ENCODE measurements at regions not wholly inside any gene's neighbourhood (a gene's known extent, or its start where the extent isn't known, plus 50 kb on each side); places are given as distances from the start of the nearest gene placed in this dataset.

DNA sequence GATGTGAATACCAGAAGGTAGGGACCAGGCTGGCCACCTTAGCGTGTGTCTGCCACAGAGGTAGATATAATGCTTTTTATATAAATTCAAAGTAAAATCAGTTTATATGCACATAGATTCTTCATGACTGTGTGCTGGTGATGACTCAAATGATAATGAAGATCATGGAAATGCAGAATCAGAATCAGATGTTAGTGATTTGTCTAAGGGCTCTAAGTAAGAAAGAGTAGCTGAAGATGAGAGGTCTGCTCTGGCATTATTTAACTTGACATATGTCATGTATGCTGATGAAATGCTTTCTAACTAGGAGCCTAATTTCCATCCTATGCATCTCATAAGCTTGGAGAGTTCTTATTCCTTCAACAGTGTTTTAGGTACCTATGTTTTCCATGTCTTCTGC, 50.3 kb upstream of the DPH6 start:
- no peak for DNase-seq (ENCODE audit: low spot score)

DNA sequence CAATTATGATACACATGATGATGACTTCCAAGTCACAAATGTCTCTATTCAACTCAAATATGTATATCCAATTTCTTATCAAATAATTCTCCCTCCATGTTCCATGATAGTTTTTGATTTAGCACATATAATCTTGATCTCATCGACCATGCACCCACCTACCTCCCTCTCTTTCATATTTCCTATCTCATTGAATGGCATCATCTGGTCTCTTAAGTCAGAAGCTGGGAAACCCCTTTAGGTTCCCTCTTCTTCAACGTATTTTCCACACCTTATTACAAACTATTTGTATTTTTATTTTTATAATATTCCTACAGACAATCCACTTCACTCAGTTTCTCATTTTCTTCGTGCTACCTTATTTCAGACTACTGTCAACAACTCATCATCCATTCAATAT, 56.9 kb upstream of the DPH6 start:
- DNase-seq (ENCODE audit: low spot score), result no peak

DNA sequence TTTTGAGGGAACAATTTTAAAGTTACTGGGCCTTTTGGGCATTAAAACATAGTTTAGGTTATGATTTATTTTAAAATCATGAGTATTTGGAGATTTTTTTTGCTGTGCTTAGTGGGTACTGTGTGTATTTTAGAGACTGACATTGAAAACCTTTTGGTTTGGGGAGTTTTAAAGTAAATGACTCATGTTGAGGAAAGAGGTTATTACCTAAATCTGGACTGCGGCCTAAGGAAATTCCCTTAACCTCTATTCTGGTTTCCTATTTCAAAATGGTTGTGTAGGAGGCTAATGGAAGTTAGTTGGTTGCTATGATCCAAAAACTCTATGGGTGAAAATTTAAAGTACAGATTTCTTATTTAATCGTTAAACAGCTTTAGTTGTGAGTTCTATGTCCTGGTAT, 57.3 kb upstream of the DPH6 start:
- DNase-seq (ENCODE audit: low spot score), result no peak

DNA sequence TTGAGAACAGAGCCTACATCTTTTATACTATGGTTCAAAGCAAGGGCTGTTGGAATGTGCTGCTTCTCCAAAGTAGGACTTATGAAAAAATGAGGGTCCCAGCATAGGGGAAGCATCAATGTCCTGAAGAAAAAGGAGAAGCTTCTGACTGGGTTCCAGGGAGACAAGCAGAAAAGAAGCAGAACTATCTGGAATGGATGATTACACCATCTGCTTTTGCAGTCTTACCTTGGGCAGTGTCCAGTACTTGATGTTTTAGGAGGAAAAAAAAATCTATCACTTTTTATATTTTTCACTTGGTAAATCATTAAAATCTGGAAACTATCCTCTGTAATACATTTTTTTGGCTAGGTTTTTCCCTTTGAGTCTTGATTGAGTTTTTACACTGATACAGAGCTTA, 57.9 kb upstream of the DPH6 start:
- no peak for DNase-seq (ENCODE audit: low spot score)

DNA sequence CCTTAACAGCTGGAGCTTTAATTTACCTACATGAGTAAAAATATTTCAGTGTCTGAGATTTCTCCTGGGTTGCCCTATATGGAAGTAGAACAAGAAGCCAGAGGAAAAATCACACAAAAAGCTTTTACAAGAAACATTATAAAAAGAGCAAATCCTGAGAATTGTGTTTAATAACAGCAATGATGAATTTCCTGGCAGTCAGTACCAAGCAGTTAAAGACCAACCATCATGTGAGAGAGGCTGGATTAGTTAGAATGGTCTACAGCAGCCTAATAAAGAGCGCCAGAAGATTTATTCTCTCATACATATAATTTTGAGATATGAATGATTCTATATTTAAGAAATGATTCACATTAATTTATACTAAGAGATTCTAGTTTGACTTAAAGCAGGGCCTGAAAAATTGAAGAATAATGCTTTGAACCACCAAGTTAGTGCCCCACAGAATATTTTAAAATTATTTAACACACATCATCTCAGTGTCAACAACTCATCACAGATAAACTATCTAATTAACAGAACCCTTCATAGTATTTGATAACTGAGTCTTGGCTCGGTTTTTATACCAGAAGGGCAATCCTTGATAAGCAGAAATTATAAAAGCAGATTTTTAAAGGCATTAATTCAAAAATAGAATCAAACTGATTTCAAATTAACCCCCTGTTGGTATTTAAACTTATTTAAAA, 59.9 kb upstream of the DPH6 start:
- no peak for DNase-seq (ENCODE audit: low spot score)

DNA sequence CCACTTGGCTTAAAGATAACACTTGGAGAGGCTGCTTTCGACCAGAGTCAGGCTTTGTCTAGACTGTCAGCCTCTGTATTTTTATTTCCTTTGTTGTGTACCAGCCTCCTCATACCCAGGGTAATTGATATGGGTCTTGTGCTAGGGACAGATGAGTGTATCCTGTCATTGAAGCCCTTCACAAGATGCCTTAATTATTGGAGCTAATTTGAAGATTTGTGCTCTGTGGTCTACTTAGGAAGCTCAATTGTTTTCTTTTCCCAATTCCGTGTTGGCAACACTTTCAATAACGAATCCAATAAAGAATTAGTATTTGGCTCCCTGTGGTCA, 60.5 kb upstream of the DPH6 start:
- DNase-seq (ENCODE audit: low spot score), result no peak

DNA sequence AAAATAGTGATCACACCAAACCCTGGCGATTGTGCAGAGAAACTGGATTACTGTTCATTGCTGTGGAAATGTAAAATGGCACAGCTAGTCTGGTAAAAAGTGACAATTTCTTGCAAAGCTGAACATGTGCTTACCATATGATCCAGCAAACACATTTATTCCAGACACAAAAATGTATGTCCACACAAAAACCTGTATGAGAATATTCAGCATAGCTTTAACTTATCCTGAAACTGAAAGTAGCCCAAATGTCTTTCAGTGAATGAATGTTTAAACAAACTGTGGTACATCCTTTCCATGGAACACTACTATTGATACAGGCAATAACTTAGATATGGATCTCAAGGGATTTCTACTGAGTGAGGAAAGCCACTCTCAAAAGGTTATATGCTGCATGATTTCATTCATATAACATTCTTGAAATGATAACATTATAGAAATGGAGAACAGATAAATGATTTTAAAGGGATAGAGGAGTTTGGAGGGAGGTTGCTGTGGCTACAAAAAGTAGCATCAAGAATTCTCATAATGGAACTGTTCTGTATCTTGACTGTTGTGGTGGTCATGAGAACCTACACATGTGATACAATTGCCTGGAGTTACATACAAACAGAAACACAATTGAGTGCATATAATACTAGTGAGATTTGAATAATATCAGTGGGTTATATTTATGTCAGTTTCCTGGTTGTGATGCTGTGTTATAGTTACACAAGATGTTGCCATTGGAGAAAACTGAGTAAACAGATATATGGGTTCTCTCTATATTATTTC, 70.7 kb upstream of the DPH6 start:
- DNase-seq (ENCODE audit: low spot score), result no peak

DNA sequence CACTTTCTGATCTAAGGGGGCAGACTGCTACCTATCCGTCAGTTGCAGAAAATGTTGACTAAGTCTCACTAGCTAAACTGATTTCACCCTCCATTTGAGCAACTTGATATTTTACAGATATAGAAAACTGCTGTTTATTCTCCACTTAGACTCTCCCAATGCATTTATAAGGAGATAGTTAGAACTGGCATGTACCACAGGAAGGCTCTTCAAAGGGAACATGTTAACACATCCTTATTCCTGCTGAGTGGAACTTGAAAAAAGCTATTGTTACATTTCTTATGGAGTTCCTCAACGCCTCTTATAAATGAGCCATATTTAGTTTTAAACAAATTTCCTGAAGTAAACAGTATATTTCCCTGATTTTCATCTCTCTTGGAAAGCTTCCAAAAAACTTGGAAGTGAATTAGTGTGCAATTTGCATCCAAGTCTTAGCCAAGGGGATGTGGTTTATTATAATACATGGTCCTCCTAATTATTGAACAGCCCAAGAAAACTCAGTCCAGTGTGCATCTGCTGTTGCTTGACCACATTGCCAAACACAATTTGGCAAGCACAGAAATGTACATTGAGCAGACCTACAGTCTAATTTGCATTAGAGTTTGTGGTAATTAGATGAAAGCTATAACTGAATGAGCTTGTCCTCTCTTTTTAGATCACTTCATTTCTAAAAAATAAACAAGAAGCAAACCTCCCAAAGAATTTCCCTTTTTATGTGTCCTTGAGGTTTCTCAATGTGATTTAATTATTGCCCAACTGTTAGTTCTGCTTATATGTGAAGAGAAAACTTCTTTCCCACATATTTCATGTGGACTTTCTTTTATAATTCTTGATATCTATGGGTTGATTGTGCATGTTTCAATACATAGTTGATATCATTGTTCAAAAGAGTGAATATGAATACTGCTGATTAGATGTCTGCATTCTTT, 72.6 kb upstream of the DPH6 start:
- no peak for DNase-seq (ENCODE audit: low spot score)

DNA sequence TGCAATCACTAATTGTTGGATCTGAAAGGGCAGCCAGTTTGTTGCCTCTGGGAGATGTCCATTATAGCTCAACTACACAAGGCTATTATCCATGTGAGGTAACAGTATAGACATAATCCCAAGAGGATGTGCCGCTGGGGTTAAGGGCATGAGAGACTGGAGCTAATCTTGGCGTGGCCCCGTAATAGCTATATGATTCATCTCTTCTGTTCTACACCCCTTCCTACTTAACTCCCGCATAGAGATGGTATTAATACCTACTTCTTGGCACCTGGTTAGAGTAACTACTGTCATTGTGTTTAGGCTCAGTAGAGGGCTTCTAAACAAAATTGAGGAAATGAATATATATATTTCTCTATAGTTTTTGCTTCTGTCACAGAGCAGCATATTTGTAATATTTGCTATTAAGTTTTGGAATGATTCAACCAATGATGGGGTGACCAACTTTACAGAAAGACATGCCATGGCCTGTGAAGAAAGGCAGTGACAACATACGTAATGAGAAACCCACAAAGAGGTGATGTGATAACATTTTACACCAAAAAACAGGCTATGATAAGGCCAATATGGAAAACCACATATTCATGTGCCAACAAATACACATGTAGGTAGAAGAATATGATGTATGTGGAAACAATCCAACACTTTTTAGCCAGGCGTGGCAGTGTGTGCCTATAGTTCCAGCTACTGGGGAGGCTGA, 76.8 kb upstream of the DPH6 start:
- no peak for DNase-seq (ENCODE audit: low spot score)

DNA sequence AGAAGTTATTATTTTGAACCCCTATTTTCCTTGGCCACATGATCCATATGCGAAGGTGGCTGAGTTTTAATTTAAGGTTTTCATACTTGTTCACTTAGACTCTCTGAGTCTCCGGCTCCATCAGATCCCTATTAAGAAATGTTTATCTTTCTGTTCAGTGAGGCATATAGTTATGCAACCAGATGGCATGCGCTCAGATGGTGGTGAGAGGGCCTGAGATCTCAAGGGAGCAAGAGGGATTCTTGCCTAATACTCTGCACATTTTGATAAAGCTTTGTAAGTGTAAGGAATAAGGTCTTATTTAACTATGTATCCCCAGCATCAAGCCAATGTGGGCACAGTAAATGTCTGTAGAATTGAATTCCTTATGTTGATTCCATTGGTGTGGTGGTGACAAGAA, 78.9 kb upstream of the DPH6 start:
- no peak for DNase-seq (ENCODE audit: low spot score)

DNA sequence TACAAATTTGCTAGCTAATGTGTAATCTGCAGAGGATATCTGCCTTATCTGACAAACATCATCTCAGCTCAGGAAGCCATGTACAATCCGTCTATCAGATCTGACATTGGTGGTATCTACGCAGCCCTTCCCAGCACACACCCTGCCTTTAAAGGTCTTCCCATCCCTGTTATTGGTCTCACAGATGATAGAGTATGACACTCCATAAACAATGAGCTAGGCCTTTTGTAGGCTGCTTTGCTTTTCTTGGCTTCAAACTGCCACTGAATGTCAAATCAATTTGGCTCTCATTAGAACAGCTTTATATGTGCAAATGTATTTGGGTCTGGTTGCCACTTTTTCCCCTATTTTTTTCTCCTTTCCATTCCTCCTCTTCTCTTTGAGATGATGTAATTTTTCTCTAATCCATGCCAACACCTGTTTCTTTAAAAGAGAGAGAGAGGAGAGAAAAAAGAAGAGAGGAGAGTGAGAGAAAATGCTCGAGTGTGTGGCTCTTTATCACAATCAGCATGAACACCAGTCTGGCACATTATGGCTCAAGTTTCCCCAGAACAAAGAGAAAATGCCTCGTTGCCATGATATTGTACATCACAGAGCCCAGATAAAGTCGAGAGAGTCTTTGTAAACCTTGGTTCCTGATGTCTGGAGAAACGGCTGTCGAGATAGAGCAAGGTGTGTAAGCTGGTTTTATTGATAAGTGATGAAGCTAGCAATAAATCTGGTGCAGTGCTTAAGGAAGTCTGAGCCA, 80.8 kb upstream of the DPH6 start:
- DNase-seq (ENCODE audit: low spot score), result no peak

DNA sequence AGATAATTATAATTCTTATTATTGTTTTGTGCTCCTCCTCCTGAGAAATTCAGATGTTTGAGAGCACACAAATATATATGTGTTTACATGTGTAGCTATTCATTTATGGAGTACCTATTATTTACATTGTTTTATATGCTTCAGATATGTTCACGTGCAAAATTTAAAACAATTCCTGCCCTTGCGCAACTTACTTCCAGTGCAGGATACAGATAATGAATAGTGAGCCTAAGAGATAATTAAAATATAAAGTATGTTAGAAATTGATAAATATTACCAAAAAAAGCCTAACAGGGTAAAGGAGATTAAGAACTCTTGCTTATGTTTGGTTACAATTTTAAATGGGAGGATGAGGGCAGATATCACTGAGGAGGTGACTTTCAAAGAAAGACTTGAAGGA, 81.7 kb upstream of the DPH6 start:
- DNase-seq (ENCODE audit: low spot score), result no peak

DNA sequence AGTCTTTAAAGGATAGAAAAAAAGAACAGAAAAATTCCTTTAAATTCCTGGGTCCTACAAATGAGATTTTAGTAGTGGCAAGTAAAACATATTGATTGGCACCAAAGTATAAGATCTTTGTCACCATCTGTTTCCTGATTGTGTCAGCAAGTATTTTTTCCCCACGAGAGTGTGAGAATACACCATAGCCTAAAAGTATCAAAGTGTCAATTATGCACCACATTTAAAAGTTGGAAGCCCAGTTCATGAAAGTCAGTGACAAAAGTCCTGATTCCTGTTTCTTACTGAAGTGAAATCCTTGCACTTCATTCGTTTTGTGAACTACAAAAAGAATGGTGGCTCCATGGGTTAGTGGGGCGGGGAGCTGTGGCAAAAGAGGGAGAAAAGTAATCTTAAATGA, 83.8 kb upstream of the DPH6 start:
- no peak for DNase-seq (ENCODE audit: low spot score)

DNA sequence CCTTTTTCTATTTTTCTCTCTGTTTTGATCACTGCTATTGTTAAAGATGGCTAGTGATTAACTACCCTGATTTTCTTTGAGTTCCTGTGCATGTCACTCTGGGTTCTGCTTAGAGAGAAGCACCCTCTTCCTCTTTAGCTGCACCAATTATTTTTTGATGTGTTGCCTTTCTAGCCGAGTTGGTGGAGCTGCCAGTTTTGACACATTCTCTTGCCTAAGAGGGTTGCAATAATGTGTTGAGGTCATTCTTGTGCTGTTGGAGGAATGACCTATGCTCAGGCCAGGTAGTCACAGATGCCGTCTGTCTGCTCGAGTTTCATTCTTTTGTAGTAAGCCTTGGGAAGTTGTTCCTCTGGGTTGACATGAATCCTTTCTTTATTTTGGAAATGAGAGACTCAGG, 84.6 kb upstream of the DPH6 start:
- DNase-seq (ENCODE audit: low spot score), result no peak

DNA sequence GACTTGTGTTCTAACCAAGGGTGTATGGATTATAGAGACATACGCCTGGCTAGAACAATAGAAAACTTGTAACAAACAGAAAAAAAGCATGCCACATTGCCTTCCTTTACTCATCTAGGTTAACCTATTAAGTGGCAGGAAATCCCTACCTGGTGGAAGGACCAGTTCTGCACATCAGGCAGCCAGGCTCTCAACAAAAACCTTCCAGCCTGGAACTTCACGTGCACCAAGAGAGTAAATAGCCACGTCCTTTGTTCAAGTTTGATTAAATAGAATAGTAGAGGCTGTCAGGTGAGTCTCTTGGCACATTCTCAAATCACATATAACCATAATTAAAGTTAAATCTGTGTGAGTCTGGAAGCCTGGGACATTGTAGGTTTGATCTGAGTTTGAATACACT, 85.0 kb upstream of the DPH6 start:
- no peak for DNase-seq (ENCODE audit: low spot score)

DNA sequence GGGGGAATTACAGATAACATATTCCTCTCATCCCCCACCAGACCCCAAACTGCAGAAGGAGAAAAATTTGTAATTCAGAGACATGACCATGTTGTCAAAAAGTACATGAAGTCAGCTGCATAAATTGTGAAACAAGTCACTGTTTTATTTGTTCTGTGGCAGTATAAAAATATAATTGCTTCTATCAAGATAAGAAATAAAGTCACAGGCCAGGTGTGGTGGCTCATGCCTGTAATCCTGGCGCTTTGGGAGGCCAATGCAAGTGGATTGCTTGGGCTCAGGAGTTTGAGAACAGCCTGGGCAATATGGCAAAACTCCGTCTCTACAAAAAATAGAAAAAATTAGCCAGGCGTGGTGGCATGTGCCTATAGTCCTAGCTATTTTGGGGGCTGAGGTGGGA, 87.7 kb upstream of the DPH6 start:
- no peak for DNase-seq (ENCODE audit: low spot score)

DNA sequence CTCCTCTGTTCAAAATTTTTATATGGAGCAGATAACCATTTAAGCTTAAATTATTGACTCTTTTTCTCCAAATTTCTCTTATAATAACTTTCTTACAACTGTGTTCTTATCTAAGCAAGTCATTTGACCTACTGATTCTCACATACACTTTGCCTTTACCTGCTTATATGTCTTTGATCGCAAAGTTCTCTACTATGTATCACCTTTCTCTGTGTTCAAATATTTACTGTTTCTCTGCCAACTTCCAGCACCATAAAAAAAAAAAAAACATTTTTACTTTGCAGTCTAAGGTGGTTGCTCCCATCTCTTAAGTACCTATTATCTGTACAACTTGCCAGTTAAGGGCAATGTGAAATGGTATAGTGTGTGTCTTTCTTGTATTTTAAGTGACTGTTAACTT, 100.8 kb upstream of the DPH6 start:
- no peak for DNase-seq (ENCODE audit: low spot score)

DNA sequence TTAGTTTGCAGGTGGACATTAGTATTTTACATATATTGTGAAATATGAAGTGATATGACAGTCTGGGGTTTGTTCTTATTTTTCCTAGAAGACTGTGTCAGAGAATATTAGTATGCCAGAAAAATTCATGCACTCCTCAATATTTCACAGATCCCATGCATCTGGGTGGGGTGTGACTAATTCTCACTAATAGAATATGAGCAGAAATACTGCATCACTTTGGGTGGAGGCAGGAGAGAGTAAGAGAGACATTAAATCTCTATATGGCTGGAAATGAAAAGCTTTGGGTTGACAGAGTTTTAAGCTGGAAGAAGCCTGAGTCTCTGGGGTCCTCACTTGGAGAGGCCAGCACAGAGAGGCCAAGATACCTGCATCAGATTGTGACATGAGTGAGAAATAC, 101.3 kb upstream of the DPH6 start:
- DNase-seq (ENCODE audit: low spot score), result no peak

DNA sequence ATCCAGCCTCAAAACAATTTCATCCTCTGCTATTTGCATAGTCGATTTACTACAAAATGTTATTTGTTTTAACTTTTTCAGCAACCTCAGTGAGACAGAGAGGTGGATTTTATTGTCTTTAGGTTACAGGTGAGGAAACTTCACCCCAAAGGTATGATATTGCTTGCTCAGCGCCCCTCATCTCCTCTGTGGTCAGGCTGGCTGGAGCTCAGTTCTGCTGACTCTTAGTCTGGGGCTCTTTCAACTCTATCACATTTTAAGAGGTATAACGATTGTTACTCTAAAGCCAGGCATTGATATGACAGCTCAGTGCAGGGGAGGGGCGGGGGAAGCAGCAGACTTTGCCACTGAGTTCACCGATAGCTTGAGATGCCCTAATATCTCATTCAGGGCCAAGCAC, 103.0 kb upstream of the DPH6 start:
- DNase-seq (ENCODE audit: low spot score), result no peak

DNA sequence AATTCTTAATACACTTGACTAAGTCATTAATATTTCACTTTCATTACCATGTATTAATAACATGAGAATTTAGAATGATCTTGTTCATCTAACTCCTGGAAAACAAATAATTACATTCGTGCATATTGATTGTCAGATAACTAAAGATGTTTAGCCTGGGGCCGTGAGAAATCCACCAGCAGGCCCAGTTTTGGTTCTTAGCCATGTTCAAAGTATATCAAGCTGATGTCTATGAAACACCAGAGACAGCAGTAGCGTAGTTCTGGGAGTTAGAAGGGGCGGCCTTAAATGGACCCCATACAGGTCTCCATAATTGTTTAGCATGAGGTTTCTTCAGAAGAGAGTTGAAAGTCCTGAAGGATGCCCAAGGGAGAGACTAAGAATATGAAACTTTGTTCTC, 103.6 kb upstream of the DPH6 start:
- no peak for DNase-seq (ENCODE audit: low spot score)

DNA sequence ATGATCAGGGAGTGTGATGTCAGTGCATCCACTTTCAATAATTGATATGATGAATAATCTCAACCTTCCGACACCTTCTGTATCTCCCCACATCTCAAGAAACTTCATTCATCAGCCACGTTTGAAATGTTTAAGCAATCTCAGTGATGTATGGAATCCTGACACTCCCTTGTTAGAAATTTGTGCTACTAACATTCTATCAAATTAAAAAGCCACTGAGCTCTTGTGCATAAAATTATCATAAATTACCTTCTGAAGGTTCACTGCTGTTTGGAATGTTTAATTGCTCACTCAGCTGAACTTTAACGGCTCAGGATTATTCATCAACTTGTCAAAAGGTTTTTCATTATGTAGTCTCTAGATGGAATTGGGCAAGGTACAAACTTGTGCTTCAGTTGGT, 108.4 kb upstream of the DPH6 start:
- DNase-seq (ENCODE audit: low spot score), result no peak
